C4-2B (cell line): ENCODE measurements at regions not wholly inside any gene's neighbourhood (a gene's known extent, or its start where the extent isn't known, plus 50 kb on each side); places are given as distances from the start of the nearest gene placed in this dataset.

Experiments used
- ZFX ChIP-seq: fragments of 450-650 bp; IDR thresholded peaks from 2 replicates; pipeline ENCODE4 v1.6.1; 2017
- TF ChIP-seq, protein P1 (sequence below): fragments of 450-650 bp; conservative IDR thresholded peaks from 2 replicates; pipeline ENCODE4 v1.5.1; 2017; ENCODE audit warnings: mild to moderate bottlenecking

DNA sequence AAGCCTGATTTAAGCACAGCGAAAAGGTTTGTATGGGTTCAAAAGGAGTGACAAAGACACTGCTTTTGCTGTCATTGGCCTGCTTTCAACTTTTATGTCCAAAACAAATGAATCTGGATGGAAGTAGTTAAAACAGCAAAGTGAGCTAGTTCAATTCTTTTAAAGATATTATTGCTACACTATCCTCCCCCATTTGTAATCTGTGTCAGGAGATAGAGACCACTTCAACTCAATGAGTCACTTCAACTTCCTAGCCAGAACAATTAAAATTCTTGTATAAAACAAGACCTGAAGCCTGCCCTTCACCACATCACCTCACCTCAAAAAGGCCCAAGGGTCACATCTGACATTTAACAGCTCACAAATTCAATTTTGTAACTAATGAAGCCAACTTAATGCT lies 364.1 kb upstream of the LYPLAL1 start:
- TF ChIP-seq, protein P1, sequence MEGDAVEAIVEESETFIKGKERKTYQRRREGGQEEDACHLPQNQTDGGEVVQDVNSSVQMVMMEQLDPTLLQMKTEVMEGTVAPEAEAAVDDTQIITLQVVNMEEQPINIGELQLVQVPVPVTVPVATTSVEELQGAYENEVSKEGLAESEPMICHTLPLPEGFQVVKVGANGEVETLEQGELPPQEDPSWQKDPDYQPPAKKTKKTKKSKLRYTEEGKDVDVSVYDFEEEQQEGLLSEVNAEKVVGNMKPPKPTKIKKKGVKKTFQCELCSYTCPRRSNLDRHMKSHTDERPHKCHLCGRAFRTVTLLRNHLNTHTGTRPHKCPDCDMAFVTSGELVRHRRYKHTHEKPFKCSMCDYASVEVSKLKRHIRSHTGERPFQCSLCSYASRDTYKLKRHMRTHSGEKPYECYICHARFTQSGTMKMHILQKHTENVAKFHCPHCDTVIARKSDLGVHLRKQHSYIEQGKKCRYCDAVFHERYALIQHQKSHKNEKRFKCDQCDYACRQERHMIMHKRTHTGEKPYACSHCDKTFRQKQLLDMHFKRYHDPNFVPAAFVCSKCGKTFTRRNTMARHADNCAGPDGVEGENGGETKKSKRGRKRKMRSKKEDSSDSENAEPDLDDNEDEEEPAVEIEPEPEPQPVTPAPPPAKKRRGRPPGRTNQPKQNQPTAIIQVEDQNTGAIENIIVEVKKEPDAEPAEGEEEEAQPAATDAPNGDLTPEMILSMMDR, result no peak
- TF ChIP-seq ZFX, result no peak
